ENCODE measurements at regions not wholly inside any gene's neighbourhood (a gene's known extent, or its start where the extent isn't known, plus 50 kb on each side); places are given as distances from the start of the nearest gene placed in this dataset.
A peak's percentile ranks its signal among the peaks of the same experiment; 100 is the strongest.

DNA sequence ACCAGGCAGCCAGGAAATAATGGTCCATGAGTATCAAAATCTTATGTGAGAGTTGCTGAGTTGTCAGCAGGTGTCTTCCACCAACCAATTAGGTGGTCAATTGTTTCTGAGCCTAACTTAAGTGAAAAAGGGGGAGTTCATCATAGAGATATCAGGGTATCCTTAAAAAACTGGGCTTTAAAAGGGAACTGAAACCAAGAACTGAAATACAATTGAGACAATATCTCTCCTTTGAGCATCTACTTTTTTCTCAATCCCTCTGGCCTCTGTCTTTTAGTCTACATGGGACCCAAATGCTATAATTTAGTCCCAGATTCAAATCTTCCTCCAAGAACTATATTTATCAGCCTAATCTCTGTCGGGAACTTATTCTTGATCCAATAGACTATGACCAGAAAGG, 201.0 kb downstream of the BTG1 start:
- in situ Hi-C loops (cut with HindIII; ENCODE audit: low sequenced_read_pairs) = no loop called here
- DNase-seq (ENCODE audit: low spot score) = no peak

DNA sequence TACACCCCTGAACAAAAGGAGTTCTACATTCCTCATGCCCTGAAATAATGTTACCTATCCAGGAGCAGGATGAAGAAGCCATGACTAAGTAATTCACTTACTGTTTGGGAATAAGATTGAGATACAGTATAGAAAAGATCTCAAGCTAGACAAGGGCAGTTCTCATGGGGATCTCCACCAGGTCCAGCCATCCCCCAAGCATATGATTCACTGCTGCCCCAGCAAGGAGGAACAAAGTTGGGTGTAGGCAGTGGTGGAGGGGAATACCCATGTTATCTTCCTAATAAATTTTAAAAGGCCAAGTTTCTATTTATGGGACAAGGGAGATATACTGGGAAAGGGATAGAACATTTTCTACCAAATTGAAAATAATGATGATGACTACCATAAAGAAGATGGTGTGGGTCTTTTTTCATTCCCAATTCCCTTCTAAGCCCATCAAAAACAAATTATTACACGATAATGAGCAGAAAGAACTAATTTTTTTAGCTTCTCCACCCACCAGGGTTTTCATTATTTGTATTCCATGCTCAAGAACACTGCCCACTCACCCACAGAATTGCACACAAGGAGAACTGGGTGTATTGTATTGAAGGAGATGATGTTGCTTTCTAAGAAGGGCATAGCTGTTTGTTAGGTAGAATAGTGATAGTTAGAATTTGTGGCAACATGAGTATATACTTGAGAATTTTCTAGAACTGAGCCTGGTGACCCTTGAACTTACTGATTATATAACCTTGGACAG, 204.6 kb downstream of the BTG1 start:
- in situ Hi-C loops (cut with HindIII; ENCODE audit: low sequenced_read_pairs) = no loop called here
- no peak for DNase-seq (ENCODE audit: low spot score)

DNA sequence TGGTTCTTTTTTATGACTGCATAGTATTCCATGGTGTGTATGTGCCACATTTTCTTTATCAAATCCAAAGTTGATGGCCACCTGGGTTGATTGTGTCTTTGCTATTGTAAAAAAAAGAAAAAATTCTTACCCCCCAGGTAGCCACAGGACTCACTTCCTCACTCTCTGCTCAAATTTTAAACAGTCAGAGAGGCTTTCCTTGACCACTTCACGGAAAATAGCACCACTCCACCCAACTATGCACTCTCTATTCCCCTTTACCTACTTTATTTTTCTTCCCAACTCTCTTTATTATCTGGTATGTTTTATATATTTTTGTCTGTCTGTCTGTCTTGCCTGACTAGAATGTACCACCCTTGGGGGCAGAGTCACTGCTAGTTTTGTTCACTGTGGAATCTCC, 205.3 kb downstream of the BTG1 start:
- DNase-seq (ENCODE audit: low spot score) = no peak
- in situ Hi-C loops (cut with HindIII; ENCODE audit: low sequenced_read_pairs) = no loop called here

DNA sequence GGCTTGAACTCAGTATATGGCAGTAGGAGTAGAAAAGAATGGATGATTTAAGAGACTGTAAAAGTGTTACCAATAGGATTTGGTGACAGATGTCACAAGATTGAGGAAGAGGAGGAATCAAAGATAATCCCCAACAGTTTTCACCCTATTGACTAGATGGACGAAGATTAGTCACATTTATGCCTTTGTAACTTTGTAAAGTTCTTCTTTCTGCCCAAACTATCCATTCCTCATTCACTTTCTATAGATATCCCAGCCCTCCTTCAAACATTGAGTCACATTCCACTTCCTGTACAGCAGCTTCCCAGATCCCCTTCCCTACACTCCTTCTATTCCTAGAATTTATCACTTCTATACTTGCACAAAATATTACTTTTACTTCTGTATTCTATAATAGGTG, 207.9 kb downstream of the BTG1 start:
- DNase-seq (ENCODE audit: low spot score) = no peak
- in situ Hi-C loops (cut with HindIII; ENCODE audit: low sequenced_read_pairs) = no loop called here

DNA sequence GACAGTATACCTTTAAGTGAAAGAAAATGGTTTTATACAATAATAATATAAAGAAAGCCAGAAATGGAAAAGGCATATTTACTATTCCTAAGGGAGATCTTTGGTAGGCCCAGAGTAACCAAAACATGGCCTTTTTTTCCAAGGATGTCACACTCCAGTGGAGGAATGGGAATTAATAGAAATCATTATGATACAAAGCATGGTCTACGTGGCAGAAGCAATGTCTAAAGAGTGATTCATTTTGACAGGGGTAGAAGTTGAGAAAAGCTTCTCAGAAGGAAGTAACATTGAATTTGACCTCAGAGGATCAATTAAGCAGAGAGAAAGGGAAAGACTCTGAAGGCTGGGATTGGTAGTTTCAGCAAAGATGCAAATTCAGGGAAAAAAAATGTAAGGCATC, 208.6 kb downstream of the BTG1 start:
- in situ Hi-C loops (cut with HindIII; ENCODE audit: low sequenced_read_pairs) = no loop called here
- no peak for DNase-seq (ENCODE audit: low spot score)

DNA sequence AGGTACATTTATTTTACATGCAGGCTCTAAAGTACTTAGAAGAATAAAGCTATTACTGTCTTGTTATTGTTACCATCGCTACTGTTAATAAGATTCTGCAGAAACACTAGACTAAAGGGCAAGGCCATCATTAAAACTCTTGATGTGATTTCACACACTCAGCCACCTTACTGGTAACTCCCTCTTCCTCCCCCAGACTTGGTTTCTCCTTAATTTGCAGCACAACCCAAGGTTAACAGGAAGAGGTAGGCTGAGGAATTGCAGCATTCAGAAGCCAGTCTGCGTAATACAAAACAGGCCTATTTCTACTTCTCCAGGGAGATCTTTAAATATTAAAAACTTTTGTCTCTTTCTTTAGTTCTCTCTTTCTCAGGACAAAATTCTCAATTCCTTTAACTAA, 210.3 kb downstream of the BTG1 start:
- no peak for DNase-seq (ENCODE audit: low spot score)
- in situ Hi-C loops (cut with HindIII; ENCODE audit: low sequenced_read_pairs) = no loop called here

DNA sequence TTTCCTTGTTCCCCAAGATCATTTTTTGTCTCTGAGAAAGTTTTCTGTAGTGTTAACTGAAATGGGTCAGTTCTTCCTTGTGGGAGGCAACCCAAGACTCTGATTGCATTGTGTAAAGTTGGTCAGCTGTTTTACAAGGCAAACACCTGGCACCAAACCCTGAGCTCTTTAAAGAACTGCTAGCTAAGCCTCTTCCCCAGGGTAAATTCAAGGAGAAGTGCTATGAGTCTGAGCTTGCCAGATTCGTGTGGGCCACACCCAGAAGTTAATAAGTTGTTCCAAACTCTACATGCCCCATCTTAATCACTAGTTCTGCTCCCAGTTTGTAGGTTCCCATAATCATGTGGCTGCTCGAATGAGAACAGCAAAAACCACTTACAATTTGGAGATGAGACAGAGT, 214.5 kb downstream of the BTG1 start:
- in situ Hi-C loops (cut with HindIII; ENCODE audit: low sequenced_read_pairs) = no loop called here
- DNase-seq (ENCODE audit: low spot score) = no peak

DNA sequence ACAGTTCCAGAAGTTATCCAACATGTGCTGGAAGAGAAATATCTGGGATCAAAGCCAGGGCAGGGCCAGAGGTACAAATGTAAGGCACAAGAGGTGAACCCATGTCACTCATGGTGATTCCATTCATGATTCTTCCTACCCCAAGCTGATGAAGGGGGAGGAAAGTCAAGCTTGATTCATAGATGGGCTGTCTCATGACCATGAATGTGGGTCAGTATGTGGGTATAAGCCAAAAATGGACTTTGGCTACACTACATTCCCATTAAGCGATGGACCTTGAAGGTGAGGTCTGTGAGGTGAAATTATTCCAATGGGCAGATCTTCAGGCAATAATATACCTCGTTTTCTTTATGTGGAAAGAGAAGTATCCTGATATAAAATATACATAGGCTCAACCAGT, 217.1 kb downstream of the BTG1 start:
- in situ Hi-C loops (cut with HindIII; ENCODE audit: low sequenced_read_pairs) = no loop called here
- no peak for DNase-seq (ENCODE audit: low spot score)

DNA sequence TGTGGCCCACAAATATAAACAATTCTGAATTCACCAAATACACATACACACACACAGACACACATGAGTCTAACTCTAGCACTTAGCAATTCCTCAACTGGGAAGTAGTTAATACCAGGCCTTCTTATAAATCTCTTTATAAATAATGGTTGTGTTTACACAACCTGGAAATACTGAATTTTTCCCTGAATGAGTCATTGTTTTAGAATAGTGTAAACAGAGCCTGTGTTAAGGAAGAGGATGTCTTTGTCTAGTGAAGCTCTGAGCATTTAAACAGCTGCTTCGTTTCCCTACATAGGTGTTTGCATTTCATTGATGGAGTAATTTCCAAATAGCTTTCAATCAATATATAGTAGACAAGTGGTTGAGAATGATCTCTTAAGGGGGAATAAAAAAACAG, 218.8 kb downstream of the BTG1 start:
- no peak for DNase-seq (ENCODE audit: low spot score)
- in situ Hi-C loops (cut with HindIII; ENCODE audit: low sequenced_read_pairs) = no loop called here

DNA sequence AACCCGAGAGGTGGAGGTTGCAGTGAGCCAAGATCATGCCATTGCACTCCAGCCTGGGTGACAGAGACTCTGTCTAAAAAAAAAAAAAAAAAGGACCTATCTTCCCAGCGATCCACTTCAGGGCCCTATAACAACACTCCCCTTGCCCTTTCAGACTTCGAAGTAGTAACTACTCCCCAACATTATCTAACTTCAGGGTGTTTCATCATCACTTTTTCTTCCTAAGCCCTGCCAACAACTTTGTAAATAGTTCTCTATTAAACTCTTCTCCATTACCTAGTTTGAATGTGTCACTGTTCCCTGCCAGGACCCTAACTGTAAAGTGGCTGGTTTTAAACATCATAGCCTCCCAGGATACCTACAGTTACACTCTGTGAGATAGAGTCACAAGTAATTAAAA, 220.8 kb downstream of the BTG1 start:
- no peak for DNase-seq (ENCODE audit: low spot score)
- in situ Hi-C loops (cut with HindIII; ENCODE audit: low sequenced_read_pairs) = no loop called here

DNA sequence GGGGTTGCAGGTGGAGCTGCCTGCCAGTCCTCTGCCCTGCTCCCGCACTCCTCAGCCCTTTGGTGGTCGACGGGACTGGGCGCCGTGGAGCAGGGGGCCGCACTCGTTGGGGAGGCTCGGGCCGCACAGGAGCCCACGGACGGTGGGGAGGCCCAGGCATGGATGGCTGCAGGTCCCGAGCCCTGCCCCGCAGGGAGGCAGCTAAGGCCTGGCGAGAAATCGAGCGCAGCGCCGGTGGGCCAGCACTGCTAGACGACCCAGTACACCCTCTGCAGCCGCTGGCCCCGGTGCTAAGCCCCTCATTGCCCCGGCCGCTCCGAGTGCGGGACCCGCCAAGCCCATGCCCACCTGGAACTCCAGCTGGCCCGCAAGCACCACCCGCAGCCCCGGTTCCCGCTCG, 221.8 kb downstream of the BTG1 start:
- in situ Hi-C loops (cut with HindIII; ENCODE audit: low sequenced_read_pairs) = no loop called here

DNA sequence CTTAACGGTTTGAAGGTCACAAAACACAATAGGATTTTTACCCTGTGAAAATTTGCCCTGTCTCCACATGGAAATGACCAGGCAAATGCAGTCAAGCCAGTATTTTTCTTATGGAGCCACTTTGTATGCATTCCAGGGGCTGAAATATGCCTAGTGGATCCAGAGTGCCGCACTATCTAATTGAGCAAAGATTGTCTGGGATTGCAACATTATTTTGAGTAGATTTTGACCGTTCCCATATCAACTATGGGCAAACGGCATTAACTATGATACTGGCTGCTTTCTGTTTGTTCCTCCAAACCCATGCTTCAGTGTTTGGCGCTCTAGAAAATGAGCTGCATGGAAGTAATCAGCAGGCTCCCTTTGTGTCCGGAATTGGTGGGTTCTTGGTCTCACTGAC, 223.0 kb downstream of the BTG1 start:
- no peak for DNase-seq (ENCODE audit: low spot score)
- in situ Hi-C loops (cut with HindIII; ENCODE audit: low sequenced_read_pairs) = no loop called here

More for the DNA sequence above, 221.8 kb downstream of the BTG1 start:
- no peak for DNase-seq (ENCODE audit: low spot score)

DNA sequence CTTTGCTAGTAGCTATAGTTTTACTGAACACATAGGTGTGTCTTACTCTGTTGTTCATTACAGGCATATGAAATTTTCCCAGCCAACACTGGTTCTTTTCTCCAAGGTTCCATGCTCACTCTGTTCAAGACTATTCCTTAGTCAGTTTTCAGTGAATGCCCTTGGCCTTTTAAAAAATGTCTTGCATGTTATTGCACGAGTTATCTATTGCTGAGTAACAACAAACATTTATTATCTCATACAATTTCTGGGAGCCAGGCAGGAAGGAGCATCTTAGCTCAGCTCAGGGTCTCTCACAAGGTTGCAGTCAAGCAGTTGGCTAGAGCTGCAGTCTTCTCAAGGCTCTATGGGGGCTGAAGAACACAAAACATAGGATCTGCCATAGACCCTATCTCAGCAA, 223.5 kb downstream of the BTG1 start:
- in situ Hi-C loops (cut with HindIII; ENCODE audit: low sequenced_read_pairs) = no loop called here
- DNase-seq (ENCODE audit: low spot score) = no peak

DNA sequence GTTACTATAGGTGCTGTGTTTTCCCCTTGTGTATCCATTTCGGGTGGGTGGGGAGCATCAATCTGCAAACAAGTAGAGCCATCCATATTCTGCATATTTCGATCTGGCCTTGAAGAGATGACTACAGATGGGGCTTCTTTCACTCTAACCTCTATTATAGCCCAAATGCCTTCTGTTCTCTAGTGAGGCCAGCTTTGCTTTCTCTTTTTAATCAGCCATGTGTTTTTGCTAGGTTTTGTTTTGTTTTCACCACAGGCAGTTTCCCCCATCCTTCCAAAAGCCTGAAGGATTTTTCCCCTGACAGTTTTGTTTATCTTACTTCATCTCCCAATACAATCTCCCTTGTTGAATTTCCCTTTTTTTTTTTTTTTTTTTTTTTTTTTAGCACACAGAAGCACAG, 224.1 kb downstream of the BTG1 start:
- in situ Hi-C loops (cut with HindIII; ENCODE audit: low sequenced_read_pairs) = no loop called here
- peak; percentile 82 for DNase-seq (ENCODE audit: low spot score)

DNA sequence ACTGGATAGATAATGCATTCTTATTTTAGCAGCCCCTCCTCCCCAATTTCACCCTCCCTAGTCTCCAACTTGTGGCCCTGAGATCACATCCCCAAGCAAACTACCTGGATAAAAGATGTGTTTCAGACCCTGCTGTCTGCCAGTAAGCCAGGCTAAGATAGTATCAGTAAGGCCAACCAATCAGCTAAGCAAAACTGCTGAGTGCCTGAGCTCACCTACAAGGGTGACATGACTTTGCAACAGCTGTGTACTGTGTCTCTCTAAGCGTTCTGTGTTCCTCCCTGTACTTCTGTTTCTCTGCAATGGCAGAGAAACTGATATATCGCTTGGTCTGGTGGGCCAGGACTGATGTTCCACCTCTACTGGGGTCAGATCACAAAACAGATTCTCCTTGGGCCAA, 224.9 kb downstream of the BTG1 start:
- no peak for DNase-seq (ENCODE audit: low spot score)
- in situ Hi-C loops (cut with HindIII; ENCODE audit: low sequenced_read_pairs) = no loop called here

DNA sequence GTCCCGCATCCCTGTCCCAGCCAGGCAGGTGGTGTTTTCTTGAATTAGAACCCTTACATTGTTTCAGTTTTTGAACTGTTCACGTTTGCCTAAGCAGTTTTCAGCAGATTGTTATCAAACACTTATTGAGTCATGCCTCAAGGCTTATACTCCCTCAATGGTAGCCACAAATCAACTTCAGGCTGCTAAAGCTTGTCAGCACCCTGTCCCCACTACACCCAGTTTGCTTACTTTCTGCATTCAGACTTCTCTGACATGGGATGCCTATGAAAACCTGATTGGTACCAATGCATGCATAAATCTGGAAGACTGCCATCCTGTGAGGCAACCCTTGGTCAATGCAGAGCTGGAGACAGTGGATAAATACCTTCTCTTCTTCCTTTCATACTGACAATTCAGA, 225.4 kb downstream of the BTG1 start:
- no peak for DNase-seq (ENCODE audit: low spot score)

DNA sequence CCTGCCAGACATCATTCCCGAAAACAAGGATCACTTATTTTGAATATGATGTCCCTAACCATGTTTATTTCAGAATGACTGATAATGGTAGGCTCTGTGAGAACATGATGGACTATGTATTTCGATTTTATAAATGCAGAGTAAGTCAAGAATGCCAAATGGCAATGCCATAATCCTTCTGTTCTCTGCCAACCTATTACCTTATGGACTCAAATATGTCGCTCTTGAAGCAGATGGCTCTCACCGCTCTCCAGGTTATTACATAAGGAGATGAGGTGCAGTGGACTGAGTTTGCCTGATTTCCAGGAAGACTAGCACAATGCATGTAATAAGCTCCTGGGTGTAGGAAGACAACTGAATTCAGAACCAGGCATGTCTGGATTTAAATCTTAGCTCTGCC, 227.2 kb downstream of the BTG1 start:
- in situ Hi-C loops (cut with HindIII; ENCODE audit: low sequenced_read_pairs) = no loop called here
- peak; percentile 99 for DNase-seq (ENCODE audit: low spot score)

More for the DNA sequence above, 225.4 kb downstream of the BTG1 start:
- in situ Hi-C loops (cut with HindIII; ENCODE audit: low sequenced_read_pairs) = no loop called here

DNA sequence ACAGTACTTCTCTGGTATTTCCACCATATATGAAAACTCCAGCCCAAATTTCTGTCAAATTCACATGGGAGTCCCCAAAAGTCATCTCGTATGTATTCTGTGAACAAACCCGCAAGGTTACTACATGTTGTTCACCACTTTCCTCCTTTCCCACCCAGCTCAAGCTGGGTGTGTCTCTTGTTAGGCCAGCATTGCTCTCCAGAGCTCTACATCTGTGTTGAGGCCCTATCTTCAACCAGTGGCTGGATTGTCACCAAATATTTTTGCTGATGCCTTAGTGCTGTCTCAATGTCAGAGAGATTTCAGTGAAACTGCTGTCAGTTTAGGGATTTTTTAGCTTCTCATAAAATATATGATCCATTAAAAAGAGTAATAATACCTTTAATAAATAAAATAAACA, 230.9 kb downstream of the BTG1 start:
- no peak for DNase-seq (ENCODE audit: low spot score)

DNA sequence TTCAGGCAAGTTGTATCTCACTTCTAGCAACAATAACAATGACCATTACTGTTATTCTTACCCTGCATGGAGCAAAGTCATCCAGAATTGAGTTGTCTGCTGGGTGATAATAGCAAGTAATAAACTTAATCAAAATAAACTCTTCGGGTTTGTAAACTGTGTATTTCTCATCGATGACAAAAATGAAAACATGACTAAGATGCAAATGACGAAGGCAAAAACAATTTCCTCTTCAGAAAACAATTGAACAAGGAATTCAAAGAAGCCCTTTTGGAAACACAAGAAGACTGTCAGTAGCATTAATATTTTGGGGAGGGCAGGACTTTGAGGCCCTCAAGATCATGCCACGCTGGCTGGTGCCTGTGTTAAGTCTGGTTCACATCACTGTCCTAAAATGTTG, 232.0 kb downstream of the BTG1 start:
- in situ Hi-C loops (cut with HindIII; ENCODE audit: low sequenced_read_pairs) = no loop called here
- DNase-seq (ENCODE audit: low spot score) = no peak

More for the DNA sequence above, 230.9 kb downstream of the BTG1 start:
- in situ Hi-C loops (cut with HindIII; ENCODE audit: low sequenced_read_pairs) = no loop called here

DNA sequence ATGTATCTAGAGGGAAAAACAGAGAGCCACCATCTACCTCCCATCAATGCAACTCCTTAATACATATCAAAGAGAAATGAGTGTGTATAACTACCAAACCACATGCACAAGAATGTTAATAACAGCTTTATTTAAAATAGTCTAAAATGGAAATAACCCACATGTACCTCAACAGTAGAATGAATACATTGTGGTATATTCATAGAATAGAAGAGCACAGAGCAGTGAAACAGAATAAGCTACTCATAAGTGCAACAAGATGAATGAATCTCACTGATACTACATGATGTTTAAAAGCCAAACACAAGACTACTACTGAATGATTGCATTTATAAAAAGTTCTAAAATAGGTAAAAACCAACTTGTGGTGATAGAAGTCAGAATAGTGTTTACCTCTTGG, 232.5 kb downstream of the BTG1 start:
- no peak for DNase-seq (ENCODE audit: low spot score)
- in situ Hi-C loops (cut with HindIII; ENCODE audit: low sequenced_read_pairs) = no loop called here

DNA sequence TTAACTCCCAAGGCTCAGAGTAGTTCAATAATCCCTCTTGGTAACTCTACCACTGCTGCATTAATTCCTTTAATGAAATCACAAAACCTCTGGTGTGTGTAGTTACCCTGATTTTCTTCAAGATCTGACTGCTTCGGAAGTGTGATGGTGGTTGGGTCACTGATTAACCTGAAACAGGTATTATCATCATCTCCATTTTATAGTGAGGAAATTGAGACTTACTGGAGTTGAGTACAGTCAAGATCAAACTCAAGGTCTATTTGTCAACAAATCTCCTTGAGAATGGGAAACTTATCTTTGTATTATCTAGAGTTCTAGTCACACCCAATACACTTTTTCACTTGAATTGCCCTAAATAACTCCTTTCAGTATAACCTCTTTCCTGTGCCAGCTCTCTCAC, 233.5 kb downstream of the BTG1 start:
- in situ Hi-C loops (cut with HindIII; ENCODE audit: low sequenced_read_pairs) = no loop called here

More for the DNA sequence above, 233.5 kb downstream of the BTG1 start:
- no peak for DNase-seq (ENCODE audit: low spot score)
